ENCODE measurements at regions not wholly inside any gene's neighbourhood (a gene's known extent, or its start where the extent isn't known, plus 50 kb on each side); places are given as distances from the start of the nearest gene placed in this dataset.

- WGBS, 2 donors: 44 to 64% methylated on average over 1 of the region's 1 CpG
- no peak for DNase-seq
- TF ChIP-seq POLR2A (IDR thresholded peaks at IDR 0.05) (no peak), POLR2AphosphoS5 (IDR thresholded peaks at IDR 0.05) (no peak), CTCF (IDR thresholded peaks at IDR 0.05) (no peak), EP300 (IDR thresholded peaks at IDR 0.05) (no peak)
- H3K27me3 ChIP-seq: no peaks in the 10 kb centered on the region
- no peaks in the 10 kb centered on the region for H3K9me3 ChIP-seq
- H3K4me1 ChIP-seq: no peaks in the 10 kb centered on the region
- intact Hi-C loops (cut with DNase I): no loop called here
- no peak overlapping the region for H3K27ac ChIP-seq
- H3K4me3 ChIP-seq: no peak overlapping the region
- H3K36me3 ChIP-seq: no peaks in the 10 kb centered on the region
Measured at GRCh38 chr13:37273836-37274235, 168.4 kb upstream of the CSNK1A1L start.

- H3K27me3 ChIP-seq: no peaks in the 10 kb centered on the region
- TF ChIP-seq EP300 (IDR thresholded peaks at IDR 0.05): no peak
- TF ChIP-seq POLR2A (IDR thresholded peaks at IDR 0.05): no peak
- H3K27ac ChIP-seq: no peak overlapping the region
- no peaks in the 10 kb centered on the region for H3K4me1 ChIP-seq
- DNase-seq: no peak
- H3K4me3 ChIP-seq: no peak overlapping the region
- WGBS, 2 donors: 66 to 79% methylated on average over 5 of the region's 5 CpGs
- H3K9me3 ChIP-seq: no peaks in the 10 kb centered on the region
- no peaks in the 10 kb centered on the region for H3K36me3 ChIP-seq
- intact Hi-C loops (cut with DNase I): no loop called here
Measured at GRCh38 chr13:37270226-37271001, 164.9 kb upstream of the CSNK1A1L start.

GRCh38 chr13:37263871-37264270 is 158.4 kb upstream of the CSNK1A1L start:
- H3K4me3 ChIP-seq: no peak overlapping the region
- WGBS, 2 donors: 23 to 40% methylated on average over 2 of the region's 2 CpGs
- no peak for TF ChIP-seq CTCF (IDR thresholded peaks at IDR 0.05)
- no peak for TF ChIP-seq EP300 (IDR thresholded peaks at IDR 0.05)
- no peak for TF ChIP-seq POLR2AphosphoS5 (IDR thresholded peaks at IDR 0.05)
- TF ChIP-seq POLR2A (IDR thresholded peaks at IDR 0.05): no peak

GRCh38 chr13:37257706-37258105 is 152.2 kb upstream of the CSNK1A1L start:
- Histone ChIP-seq H3K4me1 (peaks cover 0 to 9% (median 0%) of the 10 kb centered on the region in 4 donors), H3K27ac (no peak overlapping the region), H3K27me3 (no peaks in the 10 kb centered on the region), H3K4me3 (no peak overlapping the region), H3K36me3 (no peaks in the 10 kb centered on the region), H3K9me3 (peaks cover 0 to 9% (median 4%) of the 10 kb centered on the region in 4 donors)
- TF ChIP-seq POLR2AphosphoS5 (IDR thresholded peaks at IDR 0.05) (no peak), POLR2A (IDR thresholded peaks at IDR 0.05) (no peak), EP300 (IDR thresholded peaks at IDR 0.05) (no peak), CTCF (IDR thresholded peaks at IDR 0.05) (no peak)
- intact Hi-C loops (cut with DNase I): no loop called here
- 58 to 88% methylated on average over 2 of the region's 2 CpGs for WGBS, 2 donors
- no peak for DNase-seq

More at GRCh38 chr13:37263871-37264270, 158.4 kb upstream of the CSNK1A1L start:
- Histone ChIP-seq H3K27ac (no peak overlapping the region), H3K4me1 (peaks cover 0 to 4% (median 0%) of the 10 kb centered on the region in 4 donors), H3K36me3 (no peaks in the 10 kb centered on the region), H3K9me3 (peaks cover 0 to 9% (median 4%) of the 10 kb centered on the region in 4 donors), H3K27me3 (no peaks in the 10 kb centered on the region)
- no peak for DNase-seq
- intact Hi-C loops (cut with DNase I): no loop called here

GRCh38 chr13:37257051-37257450 is 151.6 kb upstream of the CSNK1A1L start:
- intact Hi-C loops (cut with DNase I): no loop called here
- H3K9me3 ChIP-seq: peaks cover 0 to 9% (median 4%) of the 10 kb centered on the region in 4 donors
- H3K4me1 ChIP-seq: peaks cover 0 to 9% (median 0%) of the 10 kb centered on the region in 4 donors
- H3K27me3 ChIP-seq: no peaks in the 10 kb centered on the region
- no peak for DNase-seq
- H3K27ac ChIP-seq: no peak overlapping the region
- H3K4me3 ChIP-seq: no peak overlapping the region
- WGBS, 2 donors: 91 to 94% methylated on average over 1 of the region's 1 CpG
- H3K36me3 ChIP-seq: no peaks in the 10 kb centered on the region
- TF ChIP-seq CTCF (IDR thresholded peaks at IDR 0.05): no peak
- no peak for TF ChIP-seq EP300 (IDR thresholded peaks at IDR 0.05)
- no peak for TF ChIP-seq POLR2AphosphoS5 (IDR thresholded peaks at IDR 0.05)
- no peak for TF ChIP-seq POLR2A (IDR thresholded peaks at IDR 0.05)

Measured in sigmoid colon (tissue), 6 donors.